GM20431 (cell line): ENCODE measurements at regions not wholly inside any gene's neighbourhood (a gene's known extent, or its start where the extent isn't known, plus 50 kb on each side); places are given as distances from the start of the nearest gene placed in this dataset.

ENCODE experiments used
- in situ Hi-C: fragments of 300-500 bp; cut with MseI, MboI; formaldehyde crosslinking; loops from one replicate; pipeline ENCODE4 v1.15.0; 2020; ENCODE audit warnings: low sequenced_read_pairs; ENCODE audit not compliant: unreplicated experiment

- in situ Hi-C loops, result loop anchor here (10.0 to 25.0 kb wide), 2 partner anchors 340 to 953 kb away; no protein-coding TSS in a partner anchor
Observed at GRCh38 chr6:40315060-40315459, 272.1 kb downstream of the LRFN2 start.

GRCh38 chr6:40313582-40313981, 273.6 kb downstream of the LRFN2 start:
- in situ Hi-C loops, result loop anchor here (10.0 to 25.0 kb wide), 2 partner anchors 339 to 951 kb away; no protein-coding TSS in a partner anchor

- in situ Hi-C loops, result loop anchor here (10.0 to 25.0 kb wide), 2 partner anchors 338 to 950 kb away; no protein-coding TSS in a partner anchor
Observed at GRCh38 chr6:40312213-40313015, 274.8 kb downstream of the LRFN2 start.

- in situ Hi-C loops, result loop anchor here (25.0 kb wide), 1 partner anchor 946 kb away; no protein-coding TSS in a partner anchor
Observed at GRCh38 chr6:40308533-40309306, 278.4 kb downstream of the LRFN2 start.

- in situ Hi-C loops, result loop anchor here (25.0 kb wide), 1 partner anchor 945 kb away; no protein-coding TSS in a partner anchor
Observed at GRCh38 chr6:40307712-40308111, 279.5 kb downstream of the LRFN2 start.

- in situ Hi-C loops, result loop anchor here (25.0 kb wide), 1 partner anchor 941 kb away; no protein-coding TSS in a partner anchor
Observed at GRCh38 chr6:40302856-40303454, 284.2 kb downstream of the LRFN2 start.

GRCh38 chr6:40299681-40300080, 287.5 kb downstream of the LRFN2 start:
- in situ Hi-C loops, result loop anchor here (25.0 kb wide), 1 partner anchor 937 kb away; no protein-coding TSS in a partner anchor

GRCh38 chr6:40298207-40298606, 289.0 kb downstream of the LRFN2 start:
- in situ Hi-C loops, result no loop called here

GRCh38 chr6:40295251-40295950, 291.8 kb downstream of the LRFN2 start:
- in situ Hi-C loops, result no loop called here

- in situ Hi-C loops, result no loop called here
Observed at GRCh38 chr6:40293460-40294185, 293.5 kb downstream of the LRFN2 start.

GRCh38 chr6:40293060-40293459, 294.1 kb downstream of the LRFN2 start:
- in situ Hi-C loops, result no loop called here

GRCh38 chr6:40290816-40291215, 296.3 kb downstream of the LRFN2 start:
- in situ Hi-C loops, result no loop called here

- in situ Hi-C loops, result no loop called here
Observed at GRCh38 chr6:40288919-40289318, 298.2 kb downstream of the LRFN2 start.

GRCh38 chr6:40287296-40287850, 299.8 kb downstream of the LRFN2 start:
- in situ Hi-C loops, result no loop called here

GRCh38 chr6:40286721-40287120, 300.4 kb downstream of the LRFN2 start:
- in situ Hi-C loops, result no loop called here

GRCh38 chr6:40285996-40286395, 301.2 kb downstream of the LRFN2 start:
- in situ Hi-C loops, result no loop called here

GRCh38 chr6:40285535-40285934, 301.6 kb downstream of the LRFN2 start:
- in situ Hi-C loops, result no loop called here

- in situ Hi-C loops, result no loop called here
Observed at GRCh38 chr6:40282986-40283385, 304.2 kb downstream of the LRFN2 start.

- in situ Hi-C loops, result no loop called here
Observed at GRCh38 chr6:40281402-40281801, 305.8 kb downstream of the LRFN2 start.
